A673 (cell line): ENCODE measurements at regions not wholly inside any gene's neighbourhood (a gene's known extent, or its start where the extent isn't known, plus 50 kb on each side); places are given as distances from the start of the nearest gene placed in this dataset.

Experiments
- BruUV-seq: library from RNA; stranded (reverse); fragments of 400-500 nt; replicated peaks from 2 replicates; lab custom pipeline; 2021; lab: Mats Ljungman, UMichigan
- CTCF ChIA-PET: fragments of 300-600 bp; sonication (Branson Sonifier 250); formaldehyde crosslinking; loops from one replicate; lab custom pipeline; 2022; ENCODE audit warnings: antibody characterized with exemption; lab: Charles Lee
- POLR2A ChIA-PET: fragments of 300-600 bp; sonication (Branson Sonifier 250); formaldehyde crosslinking; loops from one replicate; lab custom pipeline; 2022; ENCODE audit warnings: antibody characterized with exemption; ENCODE audit not compliant: low non-redundant PET; lab: Charles Lee
- DNase-seq: peaks from one replicate; pipeline ENCODE4 v3.0.0-alpha.2; 2015; ENCODE audit warnings: low spot score
- H3K27ac ChIP-seq: fragments of 200-600 bp; sonication (generic); 2 replicates; pipeline ENCODE4 v1.5.1; 2016; ENCODE audit warnings: mixed run types, low read depth, mild to moderate bottlenecking, mixed read lengths, antibody characterized with exemption, low read length; ENCODE audit not compliant: poor library complexity, severe bottlenecking
- H3K27me3 ChIP-seq: fragments of 200-600 bp; sonication (generic); replicated peaks from 2 replicates; pipeline ENCODE4 v1.6.1; 2017; ENCODE audit warnings: mixed run types, low read depth, mild to moderate bottlenecking, mixed read lengths, antibody characterized with exemption, low read length; ENCODE audit not compliant: insufficient read depth, poor library complexity
- H3K36me3 ChIP-seq: fragments of 200-600 bp; sonication (generic); 2 replicates; pipeline ENCODE4 v1.6.1; 2016; ENCODE audit warnings: mixed run types, mild to moderate bottlenecking, mixed read lengths, antibody characterized with exemption, low read length; ENCODE audit not compliant: insufficient read depth, poor library complexity, severe bottlenecking
- H3K4me1 ChIP-seq: fragments of 200-600 bp; sonication (generic); 2 replicates; pipeline ENCODE4 v1.6.1; 2017; ENCODE audit warnings: mixed run types, mild to moderate bottlenecking, mixed read lengths, antibody characterized with exemption, low read length; ENCODE audit not compliant: insufficient read depth, poor library complexity, severe bottlenecking
- H3K4me3 ChIP-seq: fragments of 200-600 bp; sonication (generic); 2 replicates; pipeline ENCODE4 v1.5.1; 2016; ENCODE audit warnings: low read depth, mixed run types, mild to moderate bottlenecking, mixed read lengths, low read length; ENCODE audit not compliant: poor library complexity, severe bottlenecking
- H3K9me3 ChIP-seq: fragments of 200-600 bp; sonication (generic); 2 replicates; pipeline ENCODE4 v1.6.1; 2016; ENCODE audit warnings: mixed run types, low read depth, mild to moderate bottlenecking, mixed read lengths, antibody characterized with exemption, low read length; ENCODE audit not compliant: poor library complexity, severe bottlenecking
- CTCF ChIP-seq: fragments of 300-800, 200-600 bp; sonication (generic); conservative IDR thresholded peaks from 2 replicates; pipeline ENCODE4 v1.5.1; 2017; ENCODE audit warnings: low read depth, mild to moderate bottlenecking, antibody characterized with exemption, low read length, moderate library complexity, mixed read lengths
- EZH2 ChIP-seq: fragments of 200-600 bp; sonication (generic); IDR thresholded peaks from 2 replicates; pipeline ENCODE4 v1.6.1; 2017; ENCODE audit warnings: borderline replicate concordance, low read depth, mild to moderate bottlenecking, mixed read lengths, antibody characterized with exemption, low read length; ENCODE audit not compliant: poor library complexity, severe bottlenecking
- intact Hi-C: fragments of 100-400 bp; cut with micrococcal nuclease; formaldehyde crosslinking; loops from one replicate; pipeline ENCODE4 v1.10.0; 2022; ENCODE audit not compliant: unreplicated experiment

GRCh38 chr3:118137778-118138177 lies 896.9 kb downstream of the IGSF11 start:
- intact Hi-C loops, result no loop called here
- H3K4me1 ChIP-seq, result no peaks in the 10 kb centered on the region
- DNase-seq, result no peak
- TF ChIP-seq EZH2, result no peak
- no peak for TF ChIP-seq CTCF
- CTCF ChIA-PET, result no interaction called here
- no peak overlapping the region for H3K4me3 ChIP-seq
- no peaks in the 10 kb centered on the region for H3K27me3 ChIP-seq
- H3K27ac ChIP-seq, result no peak overlapping the region
- H3K9me3 ChIP-seq, result no peaks in the 10 kb centered on the region
- BruUV-seq, result no TSS peak
- POLR2A ChIA-PET, result no interaction called here
- H3K36me3 ChIP-seq, result no peaks in the 10 kb centered on the region

- Histone ChIP-seq H3K27me3 (no peaks in the 10 kb centered on the region), H3K36me3 (no peaks in the 10 kb centered on the region), H3K27ac (no peak overlapping the region), H3K4me1 (no peaks in the 10 kb centered on the region), H3K9me3 (peaks cover 3% of the 10 kb centered on the region), H3K4me3 (no peak overlapping the region)
- no TSS peak for BruUV-seq
- ChIA-PET POLR2A (no interaction called here), CTCF (no interaction called here)
- TF ChIP-seq CTCF, result no peak
- TF ChIP-seq EZH2, result no peak
- intact Hi-C loops, result no loop called here
- DNase-seq, result no peak
These were observed 889.7 kb downstream of the IGSF11 start for GRCh38 chr3:118144919-118145318.

- Histone ChIP-seq H3K4me3 (no peak overlapping the region), H3K27me3 (no peaks in the 10 kb centered on the region), H3K9me3 (peaks cover 19% of the 10 kb centered on the region), H3K36me3 (no peaks in the 10 kb centered on the region), H3K27ac (no peak overlapping the region), H3K4me1 (no peaks in the 10 kb centered on the region)
- TF ChIP-seq EZH2 (no peak), CTCF (no peak)
- POLR2A ChIA-PET, result no interaction called here
- DNase-seq, result no peak
- no TSS peak for BruUV-seq
- CTCF ChIA-PET, result no interaction called here
- intact Hi-C loops, result no loop called here
These were observed 887.8 kb downstream of the IGSF11 start for GRCh38 chr3:118146658-118147375.
